ENCODE measurements at regions not wholly inside any gene's neighbourhood (a gene's known extent, or its start where the extent isn't known, plus 50 kb on each side); places are given as distances from the start of the nearest gene placed in this dataset.
"Not testable (repeated sequence)": the region's sequence is repeated elsewhere in the genome, so short reads cannot be mapped to it uniquely, and the experiment has no call there.

DNA sequence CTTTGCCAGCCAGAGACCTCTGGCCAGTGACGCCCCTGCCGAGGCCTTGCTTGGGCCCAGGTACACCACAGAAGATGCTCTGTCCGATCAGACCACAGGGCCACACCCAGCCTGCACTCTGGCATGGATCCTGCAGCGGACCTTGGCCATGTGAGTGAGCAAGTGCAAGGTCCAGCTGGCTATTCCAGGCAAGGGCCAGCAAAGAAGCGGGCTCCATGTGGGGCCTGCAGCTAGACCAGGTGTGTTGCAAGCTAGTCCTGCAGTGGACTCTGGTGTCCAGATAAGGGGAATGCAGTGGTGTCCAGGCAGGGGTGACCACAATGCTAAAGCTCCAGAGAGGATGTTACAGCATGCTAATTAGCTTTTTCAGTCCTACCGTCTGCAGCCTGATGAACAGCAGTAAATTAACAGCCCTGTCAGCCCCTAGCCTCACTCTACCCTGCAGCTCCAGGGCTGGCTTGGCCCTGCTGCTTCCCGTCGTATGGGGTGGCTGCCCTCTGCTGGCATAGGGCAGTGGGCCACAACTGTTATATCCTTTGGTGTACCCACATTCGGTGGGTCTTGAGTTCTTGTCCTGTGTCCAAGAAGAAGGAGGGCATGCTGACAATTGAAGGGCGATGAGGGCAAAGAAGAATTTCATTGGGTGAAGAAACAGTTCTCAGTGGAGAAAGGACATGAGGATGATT is 284.5 kb upstream of the POU5F2 start:
- no peak for DNase-seq

DNA sequence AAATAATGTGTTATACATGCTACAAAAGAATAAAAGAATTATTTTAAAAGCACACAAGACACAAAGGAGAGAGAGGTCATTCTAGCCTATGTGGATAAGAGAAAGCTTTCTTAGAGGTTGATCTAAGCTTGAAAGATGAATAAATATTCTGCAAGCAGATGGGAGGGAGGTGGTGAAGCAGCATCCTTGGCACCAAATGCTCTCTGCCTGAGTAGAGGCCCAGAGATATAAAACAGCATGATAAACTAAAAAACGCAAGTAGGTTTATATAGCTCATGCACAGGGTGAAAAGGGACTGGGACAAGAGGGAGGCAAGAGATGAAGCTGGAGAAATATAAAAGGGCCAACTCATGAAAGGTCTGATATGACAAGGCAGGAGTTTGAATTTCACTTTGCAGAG is 283.2 kb upstream of the POU5F2 start:
- DNase-seq: no peak

DNA sequence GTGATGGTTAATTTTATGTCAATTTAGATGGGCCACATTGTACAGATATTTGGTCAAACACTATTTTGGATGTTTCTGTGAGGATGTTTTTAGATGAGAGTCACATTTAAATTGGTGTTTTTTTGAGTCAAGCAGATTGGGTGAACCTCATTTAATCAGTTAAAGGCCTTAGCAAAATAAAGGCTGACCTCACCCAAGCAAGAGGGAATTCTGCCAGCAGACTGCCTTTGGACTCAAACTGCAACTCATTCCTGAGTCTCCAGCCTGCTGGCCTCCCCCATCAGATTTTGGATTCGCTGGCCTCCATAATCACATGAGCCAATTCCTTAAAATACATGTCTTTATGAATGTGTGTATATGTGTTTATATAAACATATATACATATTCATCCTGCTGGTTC is 282.7 kb upstream of the POU5F2 start:
- no peak for DNase-seq

DNA sequence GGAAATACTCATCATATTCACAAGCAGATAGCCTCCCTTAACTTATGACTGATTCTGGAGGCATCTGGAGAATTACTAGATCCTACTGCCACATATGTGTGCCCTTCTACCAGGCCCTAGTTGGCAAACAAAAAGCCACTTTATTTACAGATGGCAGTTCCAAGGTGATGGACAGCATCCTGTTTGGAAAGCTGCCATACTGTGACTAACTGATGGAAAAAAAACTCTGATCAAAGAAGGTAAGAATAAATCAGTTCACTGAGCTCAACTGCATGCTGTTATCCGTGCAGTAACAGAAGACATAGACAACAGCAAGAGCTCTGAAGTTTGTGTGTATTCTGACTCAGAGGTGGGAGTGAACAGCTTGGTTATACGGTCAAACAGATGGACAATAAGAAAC is 279.8 kb upstream of the POU5F2 start:
- DNase-seq: no peak

DNA sequence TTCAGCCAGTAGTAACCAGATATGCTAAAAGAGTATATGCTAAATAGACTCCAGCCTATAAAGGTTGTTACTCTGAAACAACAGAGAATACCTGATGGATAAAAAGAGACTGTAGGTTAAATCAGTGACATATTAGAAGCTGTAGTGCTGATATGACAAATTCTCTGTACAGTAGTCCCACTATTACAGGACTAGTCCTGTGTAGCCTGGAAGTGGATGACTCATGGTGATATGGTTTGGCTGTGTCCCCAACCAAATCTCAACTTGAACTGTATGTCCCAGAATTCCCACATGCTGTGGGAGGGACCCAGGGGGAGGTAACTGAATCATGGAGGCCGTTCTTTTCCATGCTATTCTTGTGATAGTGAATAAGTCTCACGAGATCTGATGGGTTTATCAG is 276.2 kb upstream of the POU5F2 start:
- no peak for DNase-seq

DNA sequence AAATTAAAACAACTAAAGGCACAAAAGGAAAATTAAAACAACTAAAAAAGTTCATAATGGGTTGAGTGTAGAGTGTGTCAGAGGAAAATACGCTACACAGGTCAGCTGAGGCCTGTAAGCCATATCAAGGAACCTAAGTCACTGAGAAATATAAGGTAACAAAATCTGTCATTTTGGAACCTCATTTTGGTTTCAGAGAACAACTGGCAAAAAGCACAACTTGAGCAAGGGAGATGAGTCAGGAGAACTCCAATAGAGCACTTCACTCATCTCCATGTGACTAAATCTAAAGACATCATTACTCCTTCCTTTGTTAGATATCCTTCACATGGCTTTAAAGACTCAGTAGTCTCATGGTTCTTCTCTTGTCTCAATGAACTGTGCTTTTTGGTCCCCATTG is 269.4 kb upstream of the POU5F2 start:
- peak; percentile 22 to 26 (median 26) for DNase-seq

DNA sequence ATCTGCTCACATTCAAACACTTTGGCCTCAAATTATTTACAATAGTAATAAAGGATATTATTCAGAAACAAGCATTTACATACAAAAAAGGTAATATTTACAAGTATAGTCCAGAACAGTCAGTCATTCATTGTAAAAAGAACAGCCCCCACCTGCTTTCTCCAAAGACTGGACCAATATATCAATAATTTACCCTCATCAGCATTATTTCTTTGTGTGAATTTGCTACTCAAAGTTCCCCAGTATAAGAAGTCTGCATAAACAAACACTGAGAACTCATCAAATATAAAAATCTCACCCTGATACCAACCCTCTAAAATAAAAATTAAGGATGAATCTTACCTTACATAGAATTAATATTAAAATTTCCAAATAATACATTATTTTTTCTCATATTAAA is 267.8 kb upstream of the POU5F2 start:
- no peak for DNase-seq

DNA sequence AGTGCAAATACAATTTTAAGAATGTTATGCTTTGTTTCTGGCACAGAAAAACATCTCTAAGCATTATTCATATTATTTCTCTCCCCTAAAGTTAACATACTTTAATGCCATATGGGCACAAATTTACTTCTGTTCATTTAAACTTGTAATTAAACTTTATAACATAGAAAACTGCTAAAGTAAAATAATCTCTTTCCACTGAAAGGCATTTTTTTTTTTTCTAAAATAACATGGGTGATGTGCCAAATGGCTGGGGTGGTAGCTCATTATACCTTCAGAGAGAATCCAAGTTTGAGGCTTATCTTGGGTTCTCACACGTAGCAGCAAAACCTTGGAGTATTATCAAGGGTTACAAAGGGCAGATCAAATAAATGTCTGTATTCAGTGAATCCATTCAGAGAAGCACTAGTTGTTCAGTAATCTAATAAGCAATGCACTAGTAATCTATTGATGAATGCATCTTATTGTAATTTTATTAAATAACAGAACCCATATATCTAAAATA is 257.6 kb upstream of the POU5F2 start:
- no peak for DNase-seq

DNA sequence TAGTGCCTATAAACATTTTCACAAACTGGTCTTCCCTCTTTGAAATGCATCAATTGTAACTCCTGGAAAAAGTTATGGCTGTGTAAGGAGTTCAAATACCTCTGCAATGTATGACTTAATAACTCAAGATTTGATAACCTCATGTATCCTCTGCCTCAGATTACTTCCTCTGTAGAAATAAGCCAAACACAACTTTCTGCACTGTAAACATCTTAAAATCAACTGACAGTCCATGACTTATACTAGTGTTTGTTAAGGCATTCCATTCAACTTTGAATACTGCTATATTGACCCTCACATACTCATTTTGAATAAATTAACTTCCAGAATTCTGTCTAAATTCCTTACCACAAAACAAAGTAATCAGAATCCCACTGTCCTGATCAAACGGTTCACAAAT is 256.2 kb upstream of the POU5F2 start:
- no peak for DNase-seq

DNA sequence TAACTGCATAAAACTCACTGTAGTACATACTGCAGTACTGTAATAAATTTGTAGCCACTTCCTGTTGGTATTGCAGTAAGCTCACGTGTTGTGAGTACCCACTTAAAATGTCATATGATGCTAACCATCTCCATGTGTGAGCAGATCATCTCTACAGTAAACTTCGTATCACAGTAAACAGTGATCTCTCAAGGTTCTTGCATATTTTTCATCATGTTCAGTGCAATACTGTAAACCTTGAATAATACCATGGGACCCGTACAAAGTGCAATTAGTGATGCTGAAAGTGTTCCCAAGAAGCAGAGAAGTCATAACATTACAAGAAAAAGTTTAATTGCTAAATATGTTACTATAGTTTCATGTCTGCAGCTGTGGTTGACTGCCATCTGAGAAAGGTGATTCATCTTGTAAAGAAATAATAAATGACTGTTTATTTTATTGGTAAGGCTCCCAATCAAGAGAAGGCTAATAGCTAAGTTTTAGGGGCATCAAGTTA is 253.8 kb upstream of the POU5F2 start:
- DNase-seq: peak in 2 of 3 donors; percentile 2 to 19

DNA sequence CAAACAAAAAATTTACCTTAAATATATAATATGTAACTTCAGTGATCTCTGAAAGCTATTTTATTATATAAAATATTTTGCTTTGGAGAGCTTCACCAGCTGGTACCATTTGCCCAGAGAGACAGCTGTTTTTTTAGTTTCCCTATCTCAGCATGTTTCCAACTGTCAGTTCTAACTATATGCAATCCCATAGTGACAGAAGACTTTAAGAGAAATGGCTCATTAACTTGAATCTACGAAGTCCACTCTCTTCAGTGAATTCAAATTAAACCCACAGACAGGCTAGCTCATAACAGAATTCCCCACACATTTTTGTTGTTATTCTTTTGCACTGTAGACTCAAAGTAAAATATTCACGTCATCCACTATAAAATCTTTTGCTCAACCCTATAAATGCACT is 251.8 kb upstream of the POU5F2 start:
- peak in 2 of 3 donors; percentile 3 to 4 for DNase-seq

DNA sequence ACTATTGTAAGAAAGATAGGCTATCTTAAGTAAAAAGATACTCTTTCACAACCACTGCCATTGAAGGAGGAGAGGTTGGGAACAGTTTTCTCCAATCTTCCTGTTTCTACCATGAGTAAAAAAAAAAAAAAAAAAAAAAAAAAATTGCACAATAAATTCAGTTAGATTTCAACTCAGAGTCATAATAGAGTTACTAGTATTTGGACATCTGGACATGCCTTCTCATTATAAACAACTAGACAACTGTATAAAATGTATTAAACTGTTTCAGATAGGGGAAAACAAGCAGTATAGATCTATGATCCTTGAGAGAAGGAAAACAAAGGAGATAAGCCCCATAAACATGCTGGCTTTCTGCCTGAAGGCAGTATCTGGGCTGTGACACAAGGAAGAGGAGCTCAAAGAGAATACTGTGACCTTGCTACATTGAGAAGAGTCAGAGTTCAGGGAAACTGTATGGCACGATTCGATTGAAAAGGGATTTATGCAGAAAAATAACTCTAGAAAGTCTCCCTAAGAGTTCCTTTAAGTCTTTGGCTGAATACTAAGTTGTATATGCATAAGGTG is 249.2 kb upstream of the POU5F2 start:
- peak in 1 of 3 donors; percentile 12 for DNase-seq

DNA sequence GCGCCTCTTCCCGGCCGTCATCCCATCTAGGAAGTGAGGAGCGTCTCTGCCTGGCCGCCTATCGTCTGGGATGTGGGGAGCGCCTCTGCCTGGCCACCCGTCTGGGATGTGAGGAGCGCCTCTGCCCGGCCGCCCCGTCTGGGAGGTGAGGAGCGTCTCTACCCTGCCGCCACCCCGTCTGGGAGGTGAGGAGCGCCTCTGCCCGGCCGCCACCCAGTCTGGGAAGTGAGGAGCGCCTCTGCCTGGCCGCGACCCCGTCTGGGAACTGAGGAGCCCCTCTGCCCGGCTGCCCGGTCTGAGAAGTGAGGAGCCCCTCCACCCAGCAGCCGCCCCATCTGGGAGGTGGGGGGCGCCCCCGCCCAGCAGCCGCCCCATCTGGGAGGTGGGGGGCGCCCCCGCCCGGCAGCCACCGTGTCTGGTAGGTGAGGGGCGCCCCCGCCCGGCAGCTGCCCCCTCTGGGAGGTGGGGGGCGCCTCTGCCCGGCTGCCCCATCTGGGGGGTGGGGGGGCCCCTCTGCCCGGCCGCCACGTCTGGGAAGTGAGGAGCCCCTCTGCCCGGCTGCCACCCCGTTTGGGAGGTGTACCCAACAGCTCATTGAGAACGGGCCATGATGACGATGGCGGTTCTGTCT is 244.7 kb upstream of the POU5F2 start:
- DNase-seq: not testable (repeated sequence)

DNA sequence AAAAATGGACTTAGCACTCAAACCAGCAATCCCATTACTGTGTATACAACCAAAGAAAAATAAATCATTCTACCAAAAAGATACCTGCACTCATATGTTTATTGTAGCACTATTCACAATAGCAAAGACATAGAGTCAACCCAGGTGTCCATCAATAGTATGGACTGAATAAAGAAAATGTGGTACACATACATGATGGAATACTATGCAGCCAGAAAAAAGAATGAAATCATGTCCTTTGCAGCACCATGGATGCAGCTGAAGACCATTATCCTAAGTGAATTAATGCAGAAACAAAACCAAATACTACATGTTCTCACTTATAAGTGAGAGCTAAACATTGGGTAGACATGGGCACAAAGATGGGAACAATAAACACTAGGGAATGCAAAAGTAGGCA is 236.8 kb upstream of the POU5F2 start:
- DNase-seq: no peak

DNA sequence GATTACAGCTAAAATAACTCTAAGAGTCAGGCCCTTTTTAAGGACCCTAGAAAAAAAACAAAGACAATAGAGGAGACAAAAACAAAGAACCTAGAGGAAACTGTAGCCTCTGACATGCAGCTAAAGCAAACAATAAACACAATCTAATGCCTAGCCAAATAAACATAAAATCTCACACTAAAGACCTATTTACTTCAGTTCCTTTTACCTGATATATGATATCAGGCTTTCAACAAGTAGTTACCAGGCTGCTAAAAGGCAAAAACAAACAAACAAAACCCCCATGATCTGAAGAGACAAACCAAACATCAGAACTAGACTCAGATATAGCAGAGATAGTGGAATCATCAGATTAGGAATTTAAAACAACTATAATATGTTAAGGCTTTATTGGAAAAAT is 226.5 kb upstream of the POU5F2 start:
- no peak for DNase-seq

DNA sequence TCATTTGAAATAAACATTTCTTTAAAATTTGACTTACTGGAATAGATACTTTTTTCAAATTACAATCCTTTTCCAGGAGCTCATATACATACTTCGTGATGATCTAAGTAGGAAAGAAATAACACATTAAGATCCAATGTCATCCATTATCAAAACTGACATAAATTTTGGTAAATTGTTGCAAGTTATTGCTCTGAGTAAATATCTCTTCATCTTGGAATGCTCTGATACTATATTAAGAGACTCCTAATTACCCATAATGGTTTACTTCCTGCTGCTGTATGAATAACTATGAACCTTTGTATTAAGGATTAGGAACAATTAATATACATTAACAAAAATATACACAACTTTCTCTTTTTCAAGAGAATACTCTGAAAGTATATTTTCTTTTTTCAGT is 223.0 kb upstream of the POU5F2 start:
- no peak for DNase-seq

DNA sequence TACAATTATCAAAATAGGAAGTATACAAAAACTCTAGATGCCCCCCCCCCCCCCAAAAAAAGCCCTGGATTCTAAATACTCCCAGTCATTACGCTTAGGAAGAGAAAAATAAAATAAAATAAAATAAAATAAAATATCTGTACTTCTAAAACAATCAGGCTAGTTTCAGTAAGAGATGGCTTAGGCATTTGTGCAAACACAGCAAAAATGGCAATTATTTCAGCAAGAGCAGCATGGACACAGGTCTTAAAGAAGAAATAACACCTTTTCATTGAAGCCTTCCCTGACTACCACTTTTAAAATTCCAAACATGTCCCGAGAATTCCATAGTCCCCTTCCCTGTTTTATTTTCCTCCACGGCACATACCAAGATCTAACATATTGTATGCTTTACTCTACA is 218.6 kb upstream of the POU5F2 start:
- DNase-seq: no peak

DNA sequence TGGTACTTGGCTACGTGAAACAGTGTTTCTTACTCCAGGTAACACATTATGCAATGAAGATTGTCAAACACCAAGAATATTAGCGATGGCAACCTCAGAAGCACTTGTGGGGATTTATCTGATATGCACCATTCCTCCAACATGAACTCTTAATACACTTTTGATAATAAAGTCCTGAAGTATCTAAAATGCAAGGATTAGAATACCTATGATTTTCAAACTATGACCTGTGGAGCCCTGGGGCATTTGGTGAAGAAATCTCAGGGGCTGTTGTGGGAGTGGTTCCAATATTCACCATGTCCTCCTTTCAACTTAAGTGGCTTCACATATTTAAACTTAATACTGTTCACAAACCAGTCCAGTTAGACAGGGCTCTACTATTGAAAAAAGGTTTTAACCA is 214.6 kb upstream of the POU5F2 start:
- DNase-seq: no peak

DNA sequence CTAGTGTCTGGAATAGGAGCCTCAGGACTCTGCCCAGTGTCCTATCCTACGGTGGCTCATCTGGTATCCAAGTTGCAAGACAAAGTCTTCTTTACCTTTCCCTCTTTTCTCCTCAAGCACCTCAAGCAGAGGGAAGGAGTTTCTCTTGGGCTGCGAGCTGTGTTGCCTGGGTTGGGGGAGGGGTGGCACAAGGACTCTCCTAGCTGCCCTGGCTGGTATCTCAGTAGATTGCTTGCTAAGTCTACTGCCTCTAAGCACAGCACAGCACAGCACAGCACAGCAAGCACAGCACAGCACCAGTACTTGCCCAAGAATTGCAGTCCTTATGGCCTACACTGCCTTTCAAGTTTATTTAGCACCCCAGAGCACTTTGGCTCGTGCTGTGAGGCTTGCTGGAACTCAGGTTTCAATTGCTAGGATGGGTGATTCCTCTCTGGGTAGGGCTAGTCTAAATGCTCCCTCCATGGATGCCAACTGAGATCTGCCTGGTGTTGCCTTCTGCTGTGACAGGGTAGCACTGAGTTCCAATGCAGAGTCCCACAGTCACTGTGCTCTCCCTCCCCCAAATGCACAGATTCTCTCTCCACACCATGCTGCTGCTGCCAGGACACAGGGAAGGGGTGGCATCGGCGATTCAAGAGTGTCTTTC is 213.1 kb upstream of the POU5F2 start:
- DNase-seq: no peak

DNA sequence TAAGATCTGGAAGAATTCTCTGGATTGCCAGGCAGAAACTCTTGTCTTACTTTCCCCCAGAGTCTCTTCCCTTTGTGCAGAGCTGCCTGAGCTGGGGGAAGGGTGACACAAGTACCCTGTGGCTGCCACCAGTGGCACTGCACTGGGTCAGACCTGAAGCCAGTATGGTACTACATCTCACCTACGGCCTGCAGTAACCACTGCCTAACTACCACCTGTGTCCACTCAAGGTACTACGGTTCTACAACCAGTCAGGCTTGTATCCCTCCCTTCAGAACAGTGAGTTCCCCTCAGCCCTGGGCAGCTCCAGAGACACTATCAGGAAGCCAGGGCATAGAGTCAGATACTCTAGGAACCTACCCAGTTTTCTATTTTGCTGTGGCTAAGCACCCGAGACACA is 212.0 kb upstream of the POU5F2 start:
- no peak for DNase-seq

DNA sequence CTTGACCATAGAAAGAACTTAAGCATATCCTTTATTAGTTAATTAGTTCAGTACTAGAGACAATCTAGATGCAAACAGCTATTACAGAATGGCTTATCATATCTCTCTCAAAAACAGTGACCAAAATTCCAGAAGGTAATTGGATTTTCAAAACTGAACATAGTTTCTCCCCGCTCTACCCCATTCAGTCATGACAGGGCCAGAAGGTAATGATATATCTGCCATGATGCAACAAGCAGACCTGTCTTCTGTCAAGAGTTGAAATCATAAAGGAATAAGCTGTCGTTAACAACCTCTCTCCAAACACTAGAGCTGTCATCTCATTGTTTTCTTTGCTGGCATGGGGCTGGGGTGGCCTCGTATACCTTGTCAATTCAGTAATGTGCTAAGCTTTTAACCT is 200.5 kb upstream of the POU5F2 start:
- no peak for DNase-seq

DNA sequence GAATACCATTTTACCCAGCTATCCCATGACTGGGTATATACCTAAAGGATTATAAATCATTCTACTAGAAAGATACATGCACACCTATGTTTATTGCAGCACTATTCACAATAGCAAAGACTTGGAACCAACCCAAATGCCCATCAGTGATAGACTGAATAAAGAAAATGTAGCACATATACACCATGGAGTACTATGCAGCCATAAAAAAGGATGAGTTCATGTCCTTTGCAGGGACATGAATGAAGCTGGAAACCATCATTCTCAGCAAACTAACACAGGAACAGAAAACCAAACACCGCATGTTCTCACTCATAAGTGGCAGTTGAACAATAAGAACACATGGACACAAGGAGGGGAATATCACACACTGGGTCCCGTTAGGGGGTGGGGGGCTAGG is 191.9 kb upstream of the POU5F2 start:
- DNase-seq: not testable (repeated sequence)

DNA sequence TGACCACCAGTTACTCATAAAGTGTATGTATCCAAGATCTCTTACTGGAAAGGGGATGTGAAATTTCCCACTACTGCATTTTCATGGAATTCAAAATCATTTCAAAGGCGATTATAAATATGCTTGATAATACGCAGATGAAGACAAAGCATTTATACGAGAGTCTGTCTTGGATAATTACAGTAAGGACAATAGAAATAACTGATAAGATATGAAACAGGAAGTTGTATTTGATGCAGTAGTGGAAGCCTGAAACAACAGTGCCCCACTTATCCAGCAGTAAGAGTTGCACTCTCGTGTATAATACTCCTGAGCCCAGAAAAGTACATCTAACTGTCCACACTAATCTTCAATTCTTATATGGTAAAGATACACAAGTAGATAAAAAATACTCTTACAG is 188.7 kb upstream of the POU5F2 start:
- no peak for DNase-seq

DNA sequence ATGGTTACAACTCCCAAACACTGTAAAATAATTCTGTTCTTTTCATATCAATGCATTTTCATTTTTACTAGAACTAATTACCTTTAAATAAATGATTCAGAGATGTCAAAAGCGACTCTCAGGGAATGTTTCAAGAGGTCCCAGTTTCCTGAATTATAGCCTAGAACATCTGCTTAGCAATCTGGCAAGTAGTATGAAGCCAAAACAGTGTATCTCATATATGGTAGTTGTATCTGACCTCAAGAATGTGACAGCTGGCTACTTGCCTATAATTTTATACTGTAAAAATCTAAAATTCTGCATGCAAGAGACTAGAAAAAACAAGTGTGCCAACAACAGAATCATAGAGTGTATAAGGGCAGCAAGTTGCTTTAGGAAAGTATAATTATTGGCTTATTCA is 187.7 kb upstream of the POU5F2 start:
- no peak for DNase-seq
